OCI-LY1 (cell line): ENCODE measurements at regions not wholly inside any gene's neighbourhood (a gene's known extent, or its start where the extent isn't known, plus 50 kb on each side); places are given as distances from the start of the nearest gene placed in this dataset.

Source experiments
- H2AFZ ChIP-seq: fragments of 200-600 bp; sonication (generic), shearing (Covaris generic); 2 replicates; pipeline ENCODE4 v1.6.0; 2014; ENCODE audit warnings: antibody characterized with exemption, mild to moderate bottlenecking, low read length
- H3F3A ChIP-seq: fragments of 200-600 bp; sonication (generic), shearing (Covaris generic); 2 replicates; pipeline ENCODE4 v1.6.0; 2014; ENCODE audit warnings: mild to moderate bottlenecking, antibody characterized with exemption, low read length, moderate library complexity; ENCODE audit not compliant: insufficient read depth
- H3K27ac ChIP-seq: fragments of 200-600 bp; sonication (generic); 2 replicates; pipeline ENCODE4 v1.5.1; 2014; ENCODE audit warnings: low read length, mixed run types, mild to moderate bottlenecking, low read depth; ENCODE audit not compliant: poor library complexity, severe bottlenecking
- H3K27me3 ChIP-seq: fragments of 200-600 bp; sonication (generic); 2 replicates; pipeline ENCODE4 v1.6.0; 2014; ENCODE audit warnings: antibody characterized with exemption, mild to moderate bottlenecking, low read length, moderate library complexity; ENCODE audit not compliant: insufficient read depth
- H3K36me3 ChIP-seq: fragments of 200-600 bp; sonication (generic); 2 replicates; pipeline ENCODE4 v1.6.1; 2014; ENCODE audit warnings: mild to moderate bottlenecking, antibody characterized with exemption, low read length, moderate library complexity, mixed read lengths; ENCODE audit not compliant: insufficient read depth
- H3K4me1 ChIP-seq: fragments of 200-600 bp; sonication (generic); 2 replicates; pipeline ENCODE4 v1.5.1; 2014; ENCODE audit warnings: mild to moderate bottlenecking, low read length, moderate library complexity; ENCODE audit not compliant: insufficient read depth, severe bottlenecking
- H3K4me2 ChIP-seq: fragments of 200-600 bp; sonication (generic), shearing (Covaris generic); 2 replicates; pipeline ENCODE4 v1.6.1; 2014; ENCODE audit warnings: low read length
- H3K4me3 ChIP-seq: fragments of 200-600 bp; sonication (generic); 2 replicates; pipeline ENCODE4 v1.5.1; 2014; ENCODE audit warnings: low read length, low read depth, mild to moderate bottlenecking, mixed read lengths; ENCODE audit not compliant: poor library complexity, severe bottlenecking
- H3K79me2 ChIP-seq: fragments of 200-600 bp; shearing (Covaris generic); 2 replicates; pipeline ENCODE4 v1.6.1; 2016; ENCODE audit warnings: mixed run types, low read length, mixed read lengths; ENCODE audit not compliant: insufficient read depth
- H3K9ac ChIP-seq: fragments of 200-600 bp; sonication (generic), shearing (Covaris generic); 2 replicates; pipeline ENCODE4 v1.6.1; 2014; ENCODE audit warnings: mild to moderate bottlenecking, low read length, mixed read lengths
- H3K9me2 ChIP-seq: fragments of 200-600 bp; sonication (generic), shearing (Covaris generic); 2 replicates; pipeline ENCODE4 v1.6.1; 2014; ENCODE audit warnings: low read depth, mild to moderate bottlenecking, low read length, mixed read lengths
- H3K9me3 ChIP-seq: fragments of 200-600 bp; shearing (Covaris generic); 2 replicates; pipeline ENCODE4 v1.6.1; 2014; ENCODE audit warnings: low read length, mixed read lengths
- H4K20me1 ChIP-seq: fragments of 200-600 bp; sonication (generic), shearing (Covaris generic); 2 replicates; pipeline ENCODE4 v1.6.0; 2016; ENCODE audit warnings: mild to moderate bottlenecking, low read length; ENCODE audit not compliant: insufficient read depth
- EZH2 ChIP-seq: fragments of 200-600 bp; sonication (generic), shearing (Covaris generic); IDR thresholded peaks from 2 replicates; pipeline ENCODE4 v1.8.0; 2017; ENCODE audit warnings: borderline replicate concordance, mixed run types, mild to moderate bottlenecking, antibody characterized with exemption, low read length, moderate library complexity, mixed read lengths
- TF ChIP-seq, protein P1 (sequence below): fragments of 200-600 bp; sonication (generic), shearing (Covaris generic); IDR thresholded peaks from 2 replicates; pipeline ENCODE4 v1.5.1; 2017; ENCODE audit warnings: mild to moderate bottlenecking, antibody characterized with exemption, low read length, moderate library complexity, mixed read lengths

- TF ChIP-seq, protein P1, sequence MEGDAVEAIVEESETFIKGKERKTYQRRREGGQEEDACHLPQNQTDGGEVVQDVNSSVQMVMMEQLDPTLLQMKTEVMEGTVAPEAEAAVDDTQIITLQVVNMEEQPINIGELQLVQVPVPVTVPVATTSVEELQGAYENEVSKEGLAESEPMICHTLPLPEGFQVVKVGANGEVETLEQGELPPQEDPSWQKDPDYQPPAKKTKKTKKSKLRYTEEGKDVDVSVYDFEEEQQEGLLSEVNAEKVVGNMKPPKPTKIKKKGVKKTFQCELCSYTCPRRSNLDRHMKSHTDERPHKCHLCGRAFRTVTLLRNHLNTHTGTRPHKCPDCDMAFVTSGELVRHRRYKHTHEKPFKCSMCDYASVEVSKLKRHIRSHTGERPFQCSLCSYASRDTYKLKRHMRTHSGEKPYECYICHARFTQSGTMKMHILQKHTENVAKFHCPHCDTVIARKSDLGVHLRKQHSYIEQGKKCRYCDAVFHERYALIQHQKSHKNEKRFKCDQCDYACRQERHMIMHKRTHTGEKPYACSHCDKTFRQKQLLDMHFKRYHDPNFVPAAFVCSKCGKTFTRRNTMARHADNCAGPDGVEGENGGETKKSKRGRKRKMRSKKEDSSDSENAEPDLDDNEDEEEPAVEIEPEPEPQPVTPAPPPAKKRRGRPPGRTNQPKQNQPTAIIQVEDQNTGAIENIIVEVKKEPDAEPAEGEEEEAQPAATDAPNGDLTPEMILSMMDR = no peak
- no peak for TF ChIP-seq EZH2
- no peak overlapping the region for H3K4me3 ChIP-seq
- H3K79me2 ChIP-seq = no peaks in the 10 kb centered on the region
- H3K9me2 ChIP-seq = no peaks in the 10 kb centered on the region
- no peak overlapping the region for H3K9ac ChIP-seq
- H3K9me3 ChIP-seq = no peaks in the 10 kb centered on the region
- H2AFZ ChIP-seq = no peak overlapping the region
- no peak overlapping the region for H3K27ac ChIP-seq
- H4K20me1 ChIP-seq = no peaks in the 10 kb centered on the region
- no peaks in the 10 kb centered on the region for H3K4me1 ChIP-seq
- H3K27me3 ChIP-seq = no peaks in the 10 kb centered on the region
- no peaks in the 10 kb centered on the region for H3F3A ChIP-seq
- H3K4me2 ChIP-seq = no peak overlapping the region
- H3K36me3 ChIP-seq = no peaks in the 10 kb centered on the region
These were observed 100.7 kb upstream of the INHBA start for GRCh38 chr7:41803569-41803968.

GRCh38 chr7:41796331-41796730 lies 93.4 kb upstream of the INHBA start:
- H2AFZ ChIP-seq = no peak overlapping the region
- H3K4me3 ChIP-seq = no peak overlapping the region

DNA sequence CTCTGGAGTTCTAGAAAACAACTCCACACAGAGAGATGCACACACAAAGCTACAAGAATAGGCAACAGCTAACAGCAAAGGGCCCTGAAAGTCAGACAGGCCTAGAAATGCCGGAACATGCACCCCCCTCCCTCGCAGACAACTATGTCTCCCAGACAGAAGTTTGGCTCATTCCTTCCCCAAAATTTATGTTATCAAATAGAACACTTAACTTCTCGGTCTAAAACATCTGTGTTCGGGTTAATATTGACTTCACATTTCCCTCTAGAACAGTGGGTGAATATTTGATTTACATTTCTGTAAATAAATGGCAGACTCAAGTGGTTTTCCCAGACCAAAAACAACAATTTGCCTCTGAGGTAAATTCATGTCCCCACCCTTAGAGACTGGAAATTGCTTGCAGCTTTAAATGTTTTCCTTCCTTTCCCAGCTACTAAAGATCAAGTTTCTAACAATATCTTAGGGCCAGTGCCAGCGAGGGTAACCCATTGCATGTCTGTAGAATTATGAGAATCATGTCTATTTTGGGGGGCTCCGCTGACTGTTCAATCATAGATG lies 92.5 kb upstream of the INHBA start:
- H2AFZ ChIP-seq = no peak overlapping the region
- no peak overlapping the region for H3K27ac ChIP-seq
- H4K20me1 ChIP-seq = no peaks in the 10 kb centered on the region
- no peaks in the 10 kb centered on the region for H3K9me3 ChIP-seq
- H3F3A ChIP-seq = no peaks in the 10 kb centered on the region
- no peak overlapping the region for H3K4me2 ChIP-seq
- H3K27me3 ChIP-seq = no peaks in the 10 kb centered on the region
- no peak overlapping the region for H3K4me3 ChIP-seq
- H3K36me3 ChIP-seq = no peaks in the 10 kb centered on the region
- no peaks in the 10 kb centered on the region for H3K4me1 ChIP-seq
- no peaks in the 10 kb centered on the region for H3K9me2 ChIP-seq
- no peak overlapping the region for H3K9ac ChIP-seq
- TF ChIP-seq EZH2 = no peak
- H3K79me2 ChIP-seq = no peaks in the 10 kb centered on the region

More at GRCh38 chr7:41796331-41796730, 93.4 kb upstream of the INHBA start:
- Histone ChIP-seq H3F3A (no peaks in the 10 kb centered on the region), H3K9me3 (no peaks in the 10 kb centered on the region), H3K4me2 (no peak overlapping the region), H3K4me1 (no peaks in the 10 kb centered on the region), H3K9ac (no peak overlapping the region), H3K27me3 (no peaks in the 10 kb centered on the region), H4K20me1 (no peaks in the 10 kb centered on the region), H3K36me3 (no peaks in the 10 kb centered on the region), H3K9me2 (no peaks in the 10 kb centered on the region), H3K27ac (no peak overlapping the region), H3K79me2 (no peaks in the 10 kb centered on the region)
- TF ChIP-seq, protein P1 = no peak
- TF ChIP-seq EZH2 = no peak

- H3K27ac ChIP-seq = no peak overlapping the region
- no peak overlapping the region for H3K4me2 ChIP-seq
- H2AFZ ChIP-seq = no peak overlapping the region
- no peak overlapping the region for H3K9ac ChIP-seq
- no peaks in the 10 kb centered on the region for H3K9me3 ChIP-seq
- no peaks in the 10 kb centered on the region for H3K27me3 ChIP-seq
- H3K79me2 ChIP-seq = no peaks in the 10 kb centered on the region
- H3K4me3 ChIP-seq = no peak overlapping the region
- H4K20me1 ChIP-seq = no peaks in the 10 kb centered on the region
- no peaks in the 10 kb centered on the region for H3F3A ChIP-seq
- no peaks in the 10 kb centered on the region for H3K9me2 ChIP-seq
- TF ChIP-seq EZH2 = no peak
- TF ChIP-seq, protein P1 = no peak
- no peaks in the 10 kb centered on the region for H3K36me3 ChIP-seq
- H3K4me1 ChIP-seq = no peaks in the 10 kb centered on the region
These were observed 90.7 kb upstream of the INHBA start for GRCh38 chr7:41793556-41793955.
